Suprapubic skin (tissue), 4 donors: ENCODE measurements at regions not wholly inside any gene's neighbourhood (a gene's known extent, or its start where the extent isn't known, plus 50 kb on each side); places are given as distances from the start of the nearest gene placed in this dataset.

Experiments
- DNase-seq, 2 donors: peaks; one replicate each; pipeline ENCODE4 v3.0.0-alpha.2; 2019; ENCODE audit warnings: low spot score in 2 of 2
- H3K27ac ChIP-seq: fragments of 200-600 bp; sonication (generic); one replicate; pipeline ENCODE4 v1.5.1; 2019
- H3K27me3 ChIP-seq: fragments of 200-600 bp; sonication (generic); one replicate; pipeline ENCODE4 v1.5.1; 2019
- H3K36me3 ChIP-seq: fragments of 200-600 bp; sonication (generic); one replicate; pipeline ENCODE4 v1.5.1; 2019
- H3K4me1 ChIP-seq: fragments of 200-600 bp; sonication (generic); one replicate; pipeline ENCODE4 v1.5.1; 2019
- H3K4me3 ChIP-seq: fragments of 200-600 bp; sonication (generic); one replicate; pipeline ENCODE4 v1.5.1; 2019; ENCODE audit warnings: mild to moderate bottlenecking
- H3K9me3 ChIP-seq: fragments of 200-600 bp; sonication (generic); one replicate; pipeline ENCODE4 v1.5.1; 2019
- EP300 ChIP-seq: sonication (generic); formaldehyde crosslinking; IDR thresholded peaks from one replicate; pipeline ENCODE4 v1.6.1; 2017; ENCODE audit warnings: antibody characterized with exemption
- POLR2A ChIP-seq, 2 donors: fragments of 450-650 bp; IDR thresholded peaks; one replicate each; pipeline ENCODE4 v1.6.1; 2017; ENCODE audit warnings: antibody characterized with exemption in 2 of 2, mild to moderate bottlenecking in 2 of 2, moderate library complexity in 2 of 2
- POLR2AphosphoS5 ChIP-seq, 3 donors: sonication (generic); formaldehyde crosslinking; IDR thresholded peaks; one replicate each; pipeline ENCODE4 v1.6.1; 2017; ENCODE audit warnings: antibody characterized with exemption in 3 of 3
- WGBS: methylation state at CpG from one replicate; pipeline ENCODE4 v1.1.5; 2018; 5-methylcytosine and 5-hydroxymethylcytosine counted together
- TF ChIP-seq, protein P1 (sequence below), 2 donors: fragments of 200-600 bp in 1 of 2; fragments of 450-650 bp in 1 of 2; sonication (generic) in 1 of 2; IDR thresholded peaks; one replicate each; pipeline ENCODE4 v1.5.1; 2016 to 2019; ENCODE audit warnings: antibody characterized with exemption in 2 of 2, mild to moderate bottlenecking in 1 of 2, moderate library complexity in 1 of 2

DNA sequence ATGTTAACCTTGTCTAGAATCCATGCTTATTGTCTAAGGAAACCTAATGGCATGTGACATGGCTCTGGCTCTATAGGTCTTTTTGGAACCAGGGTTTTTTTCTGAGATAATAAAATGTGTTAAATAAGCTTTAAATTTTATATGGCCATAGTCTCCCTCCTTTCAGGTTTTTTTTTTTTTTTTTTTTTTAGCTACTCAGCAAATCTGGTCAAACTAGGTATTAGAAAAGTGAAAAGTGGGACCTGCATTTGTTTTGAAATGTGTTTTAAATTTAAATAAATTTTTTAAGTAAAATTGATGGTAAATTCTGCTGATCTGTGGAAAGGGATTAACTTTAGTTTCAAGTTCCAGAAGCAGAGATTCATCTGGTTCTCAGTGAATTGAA lies 52.1 kb upstream of the NANOGP8 start:
- H3K36me3 ChIP-seq = no peaks in the 10 kb centered on the region
- H3K9me3 ChIP-seq = no peaks in the 10 kb centered on the region
- DNase-seq = no peak
- H3K4me3 ChIP-seq = no peak overlapping the region
- no peaks in the 10 kb centered on the region for H3K27me3 ChIP-seq
- TF ChIP-seq POLR2A (IDR thresholded peaks at IDR 0.05) (no peak), EP300 (no peak), POLR2AphosphoS5 (IDR thresholded peaks at IDR 0.05) (no peak)
- TF ChIP-seq, protein P1, sequence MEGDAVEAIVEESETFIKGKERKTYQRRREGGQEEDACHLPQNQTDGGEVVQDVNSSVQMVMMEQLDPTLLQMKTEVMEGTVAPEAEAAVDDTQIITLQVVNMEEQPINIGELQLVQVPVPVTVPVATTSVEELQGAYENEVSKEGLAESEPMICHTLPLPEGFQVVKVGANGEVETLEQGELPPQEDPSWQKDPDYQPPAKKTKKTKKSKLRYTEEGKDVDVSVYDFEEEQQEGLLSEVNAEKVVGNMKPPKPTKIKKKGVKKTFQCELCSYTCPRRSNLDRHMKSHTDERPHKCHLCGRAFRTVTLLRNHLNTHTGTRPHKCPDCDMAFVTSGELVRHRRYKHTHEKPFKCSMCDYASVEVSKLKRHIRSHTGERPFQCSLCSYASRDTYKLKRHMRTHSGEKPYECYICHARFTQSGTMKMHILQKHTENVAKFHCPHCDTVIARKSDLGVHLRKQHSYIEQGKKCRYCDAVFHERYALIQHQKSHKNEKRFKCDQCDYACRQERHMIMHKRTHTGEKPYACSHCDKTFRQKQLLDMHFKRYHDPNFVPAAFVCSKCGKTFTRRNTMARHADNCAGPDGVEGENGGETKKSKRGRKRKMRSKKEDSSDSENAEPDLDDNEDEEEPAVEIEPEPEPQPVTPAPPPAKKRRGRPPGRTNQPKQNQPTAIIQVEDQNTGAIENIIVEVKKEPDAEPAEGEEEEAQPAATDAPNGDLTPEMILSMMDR (IDR thresholded peaks at IDR 0.05) = no peak
- H3K27ac ChIP-seq = no peak overlapping the region
- peaks cover under 1% of the 10 kb centered on the region for H3K4me1 ChIP-seq

DNA sequence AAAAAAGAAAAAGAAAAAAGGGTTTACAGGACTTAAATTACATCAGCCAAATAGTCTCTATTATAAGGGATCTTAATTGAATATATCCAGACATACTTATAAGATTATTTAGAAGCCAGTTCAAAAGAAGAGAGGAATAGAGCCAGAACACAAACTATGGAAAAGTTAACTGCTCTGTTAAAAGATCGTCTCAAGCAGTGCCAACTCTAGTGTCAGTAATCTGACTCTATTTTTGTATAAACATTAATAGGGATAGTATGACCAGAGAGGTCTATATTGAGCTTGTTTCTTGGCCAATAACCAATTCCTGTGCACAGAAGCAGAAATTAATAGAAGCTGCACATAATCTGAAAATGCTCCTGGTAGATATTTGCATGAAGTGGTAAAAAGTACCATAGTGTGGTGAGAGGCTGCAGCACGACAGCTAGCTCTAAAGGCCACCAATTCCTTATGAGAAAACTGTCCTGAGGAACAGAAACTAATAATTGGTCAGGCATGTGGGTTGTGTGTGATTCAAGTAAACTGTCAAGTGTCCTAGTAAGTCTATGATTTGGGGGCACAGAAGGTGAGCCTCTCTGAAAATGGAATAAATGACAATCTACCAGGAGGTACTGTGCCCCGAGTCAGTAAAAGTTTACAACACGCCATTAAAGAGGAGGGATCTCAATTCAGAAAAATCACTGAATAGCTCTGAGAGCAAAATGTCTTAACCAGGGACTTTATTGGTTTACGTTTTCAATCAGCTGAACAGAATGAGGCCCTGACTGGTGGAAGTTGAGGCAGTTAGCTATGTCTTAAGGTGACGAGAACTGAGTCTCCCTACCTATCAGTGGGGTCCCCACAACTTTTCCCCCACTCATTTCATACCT lies 51.5 kb upstream of the NANOGP8 start:
- Histone ChIP-seq H3K36me3 (no peaks in the 10 kb centered on the region), H3K4me3 (no peak overlapping the region), H3K4me1 (no peaks in the 10 kb centered on the region), H3K27ac (no peak overlapping the region), H3K9me3 (no peaks in the 10 kb centered on the region), H3K27me3 (no peaks in the 10 kb centered on the region)
- TF ChIP-seq EP300 = no peak
- TF ChIP-seq POLR2AphosphoS5 (IDR thresholded peaks at IDR 0.05) = no peak
- TF ChIP-seq, protein P1 (IDR thresholded peaks at IDR 0.05) = no peak
- TF ChIP-seq POLR2A (IDR thresholded peaks at IDR 0.05) = no peak
- DNase-seq = no peak
- 79% methylated on average over 6 of the region's 6 CpGs for WGBS
